ENCODE measurements at regions not wholly inside any gene's neighbourhood (a gene's known extent, or its start where the extent isn't known, plus 50 kb on each side); places are given as distances from the start of the nearest gene placed in this dataset.

DNA sequence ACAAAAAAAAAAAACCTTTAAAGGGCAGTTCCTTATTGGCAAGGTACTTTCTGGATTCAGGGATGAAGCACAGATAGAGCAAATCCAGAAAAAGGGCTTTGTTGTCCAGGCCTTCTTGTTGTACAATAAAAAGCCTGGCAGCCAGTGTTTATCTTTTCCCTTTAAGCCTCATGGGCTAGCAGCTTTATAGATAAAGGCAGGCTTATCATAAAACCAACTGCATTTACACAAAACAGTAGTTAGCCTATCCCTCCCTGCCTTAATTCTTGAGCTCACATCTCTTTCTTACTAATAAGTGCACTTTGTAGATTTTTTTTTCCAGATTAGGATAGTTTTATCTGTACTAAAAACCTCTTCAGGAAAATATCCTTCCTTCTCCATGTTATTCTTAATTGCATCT lies 662.8 kb upstream of the CCDC54 start:
- Histone ChIP-seq H3K4me1 (no peaks in the 10 kb centered on the region), H3K4me3 (no peak overlapping the region), H3K9me3 (no peaks in the 10 kb centered on the region), H3K36me3 (no peaks in the 10 kb centered on the region), H3K27me3 (no peaks in the 10 kb centered on the region), H3K27ac (no peak overlapping the region)
- TF ChIP-seq, protein P1, sequence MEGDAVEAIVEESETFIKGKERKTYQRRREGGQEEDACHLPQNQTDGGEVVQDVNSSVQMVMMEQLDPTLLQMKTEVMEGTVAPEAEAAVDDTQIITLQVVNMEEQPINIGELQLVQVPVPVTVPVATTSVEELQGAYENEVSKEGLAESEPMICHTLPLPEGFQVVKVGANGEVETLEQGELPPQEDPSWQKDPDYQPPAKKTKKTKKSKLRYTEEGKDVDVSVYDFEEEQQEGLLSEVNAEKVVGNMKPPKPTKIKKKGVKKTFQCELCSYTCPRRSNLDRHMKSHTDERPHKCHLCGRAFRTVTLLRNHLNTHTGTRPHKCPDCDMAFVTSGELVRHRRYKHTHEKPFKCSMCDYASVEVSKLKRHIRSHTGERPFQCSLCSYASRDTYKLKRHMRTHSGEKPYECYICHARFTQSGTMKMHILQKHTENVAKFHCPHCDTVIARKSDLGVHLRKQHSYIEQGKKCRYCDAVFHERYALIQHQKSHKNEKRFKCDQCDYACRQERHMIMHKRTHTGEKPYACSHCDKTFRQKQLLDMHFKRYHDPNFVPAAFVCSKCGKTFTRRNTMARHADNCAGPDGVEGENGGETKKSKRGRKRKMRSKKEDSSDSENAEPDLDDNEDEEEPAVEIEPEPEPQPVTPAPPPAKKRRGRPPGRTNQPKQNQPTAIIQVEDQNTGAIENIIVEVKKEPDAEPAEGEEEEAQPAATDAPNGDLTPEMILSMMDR (IDR thresholded peaks at IDR 0.05), result no peak
- no peak for TF ChIP-seq POLR2A (IDR thresholded peaks at IDR 0.05)
- intact Hi-C loops (cut with DNase I; ENCODE audit: low total_unique reads), result no loop called here
- DNase-seq, result no peak

DNA sequence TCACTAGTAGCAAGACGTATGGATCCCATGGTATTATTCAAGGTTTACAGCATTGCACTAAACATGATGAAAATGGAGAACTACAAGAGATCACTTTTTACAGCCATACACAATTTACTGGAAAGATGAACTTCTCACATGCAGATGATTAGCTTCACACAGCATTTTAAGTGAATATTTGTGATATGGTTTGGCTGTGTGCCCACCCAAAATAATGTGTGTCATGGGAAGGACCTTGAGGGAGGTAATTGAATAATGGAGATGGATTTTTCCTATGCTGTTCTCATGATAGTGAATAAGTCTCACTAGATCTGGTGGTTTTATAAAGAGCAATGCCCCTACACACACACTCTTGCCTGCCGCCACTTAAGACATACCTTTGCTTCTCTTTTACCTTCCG lies 662.0 kb upstream of the CCDC54 start:
- intact Hi-C loops (cut with DNase I; ENCODE audit: low total_unique reads), result no loop called here
- Histone ChIP-seq H3K27ac (no peak overlapping the region), H3K4me1 (no peaks in the 10 kb centered on the region), H3K4me3 (no peak overlapping the region), H3K36me3 (no peaks in the 10 kb centered on the region), H3K9me3 (no peaks in the 10 kb centered on the region), H3K27me3 (no peaks in the 10 kb centered on the region)
- TF ChIP-seq, protein P1 (IDR thresholded peaks at IDR 0.05), result no peak
- no peak for TF ChIP-seq POLR2A (IDR thresholded peaks at IDR 0.05)
- DNase-seq, result no peak

DNA sequence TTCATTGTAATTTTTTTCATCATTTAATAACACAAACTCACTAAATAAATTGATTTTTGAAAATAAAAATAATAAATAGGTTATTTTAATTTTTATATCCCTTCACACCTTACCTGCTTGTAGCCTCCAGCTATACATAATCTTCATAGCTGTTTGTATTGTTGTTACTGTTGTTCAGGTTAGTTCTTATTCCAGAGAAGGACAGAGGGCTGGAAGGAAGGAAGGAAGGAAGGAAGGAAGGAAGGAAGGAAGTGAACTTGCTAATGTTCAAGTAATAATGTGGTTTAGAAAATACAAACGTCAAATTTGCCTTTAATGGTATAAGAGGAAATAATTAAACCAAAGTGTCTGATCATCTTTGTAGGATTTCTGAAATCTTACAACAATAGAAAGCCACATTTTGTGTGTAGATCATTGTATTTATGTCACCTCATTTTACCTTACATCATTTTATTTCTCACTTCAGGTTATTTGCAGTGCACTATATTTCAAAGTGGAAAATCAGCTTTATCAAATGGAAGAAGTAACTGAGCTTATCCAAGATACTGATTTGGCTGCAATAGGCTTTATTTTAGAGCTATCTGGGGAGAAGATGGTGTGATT lies 660.0 kb upstream of the CCDC54 start:
- DNase-seq, result no peak
- Histone ChIP-seq H3K4me3 (no peak overlapping the region), H3K27me3 (no peaks in the 10 kb centered on the region), H3K9me3 (no peaks in the 10 kb centered on the region), H3K27ac (no peak overlapping the region), H3K36me3 (no peaks in the 10 kb centered on the region), H3K4me1 (no peaks in the 10 kb centered on the region)
- no peak for TF ChIP-seq POLR2A (IDR thresholded peaks at IDR 0.05)
- TF ChIP-seq, protein P1 (IDR thresholded peaks at IDR 0.05), result no peak
- intact Hi-C loops (cut with DNase I; ENCODE audit: low total_unique reads), result no loop called here

DNA sequence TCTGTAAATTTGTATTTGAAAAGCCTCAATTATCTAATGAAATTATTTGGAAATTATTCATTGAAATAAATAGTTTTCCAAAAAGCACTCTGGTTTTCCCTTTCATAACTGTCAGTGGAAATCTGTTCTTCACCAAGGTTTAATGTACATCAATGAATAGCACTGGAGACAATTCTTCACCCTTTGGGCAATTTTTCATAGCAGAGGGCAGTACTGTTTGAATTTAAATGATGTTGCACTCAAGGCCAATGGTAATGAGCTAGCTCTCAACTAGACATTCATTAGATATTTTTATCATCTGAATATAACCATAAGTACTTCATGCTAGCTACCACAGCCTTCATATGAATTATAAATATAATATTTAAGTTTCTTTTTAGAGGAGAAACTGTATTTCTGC lies 658.2 kb upstream of the CCDC54 start:
- no peaks in the 10 kb centered on the region for H3K4me1 ChIP-seq
- H3K9me3 ChIP-seq, result no peaks in the 10 kb centered on the region
- no peak for DNase-seq
- no peak overlapping the region for H3K4me3 ChIP-seq
- TF ChIP-seq POLR2A (IDR thresholded peaks at IDR 0.05), result no peak
- TF ChIP-seq, protein P1 (IDR thresholded peaks at IDR 0.05), result no peak
- H3K27ac ChIP-seq, result no peak overlapping the region
- intact Hi-C loops (cut with DNase I; ENCODE audit: low total_unique reads), result no loop called here
- H3K36me3 ChIP-seq, result no peaks in the 10 kb centered on the region
- H3K27me3 ChIP-seq, result no peaks in the 10 kb centered on the region

DNA sequence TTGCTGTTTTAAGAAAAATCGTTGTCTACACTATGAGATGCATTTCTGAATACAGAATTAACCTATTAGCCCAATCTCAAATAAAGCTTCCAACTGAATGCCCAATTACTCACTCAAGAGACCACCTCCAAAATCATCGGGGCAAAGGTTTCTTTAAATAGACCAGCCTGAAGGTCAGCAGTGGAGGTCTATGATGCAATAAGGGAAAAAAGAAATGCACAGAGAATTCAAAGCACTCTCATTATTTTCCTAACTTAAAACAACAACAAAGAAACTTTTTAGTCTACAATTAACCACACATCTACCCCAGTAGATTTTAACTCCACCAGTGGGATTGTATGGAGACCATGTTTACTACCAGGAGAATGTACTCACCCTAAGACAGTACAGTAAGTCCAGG lies 657.7 kb upstream of the CCDC54 start:
- H3K36me3 ChIP-seq, result no peaks in the 10 kb centered on the region
- no peaks in the 10 kb centered on the region for H3K9me3 ChIP-seq
- H3K4me3 ChIP-seq, result no peak overlapping the region
- TF ChIP-seq, protein P1 (IDR thresholded peaks at IDR 0.05), result no peak
- TF ChIP-seq POLR2A (IDR thresholded peaks at IDR 0.05), result no peak
- intact Hi-C loops (cut with DNase I; ENCODE audit: low total_unique reads), result no loop called here
- H3K27ac ChIP-seq, result no peak overlapping the region
- H3K27me3 ChIP-seq, result no peaks in the 10 kb centered on the region
- H3K4me1 ChIP-seq, result no peaks in the 10 kb centered on the region
- no peak for DNase-seq

All from uterus (tissue), 3 donors.